ENCODE measurements at regions not wholly inside any gene's neighbourhood (a gene's known extent, or its start where the extent isn't known, plus 50 kb on each side); places are given as distances from the start of the nearest gene placed in this dataset.

GRCh38 chr6:128632131-128632530 is 111.7 kb upstream of the PTPRK start:
- TF ChIP-seq CTCF (IDR thresholded peaks at IDR 0.05) (no peak), POLR2AphosphoS5 (IDR thresholded peaks at IDR 0.05) (peak in 2 of 3 donors; percentile 17 to 62)
- peak; percentile 29 to 70 for DNase-seq
- Histone ChIP-seq H3K27me3 (no peaks in the 10 kb centered on the region), H3K27ac (peak overlapping the region in 2 of 5 donors; percentile 34 to 47), H3K4me3 (no peak overlapping the region), H3K9me3 (no peaks in the 10 kb centered on the region), H3K4me1 (peaks cover 0 to 16% (median 9%) of the 10 kb centered on the region in 4 donors), H3K36me3 (no peaks in the 10 kb centered on the region)
- intact Hi-C loops (cut with DNase I; ENCODE audit: low total_unique reads): no loop called here
- 24 to 61% (median 42%) methylated on average over 2 of the region's 2 CpGs for WGBS, 5 donors

DNA sequence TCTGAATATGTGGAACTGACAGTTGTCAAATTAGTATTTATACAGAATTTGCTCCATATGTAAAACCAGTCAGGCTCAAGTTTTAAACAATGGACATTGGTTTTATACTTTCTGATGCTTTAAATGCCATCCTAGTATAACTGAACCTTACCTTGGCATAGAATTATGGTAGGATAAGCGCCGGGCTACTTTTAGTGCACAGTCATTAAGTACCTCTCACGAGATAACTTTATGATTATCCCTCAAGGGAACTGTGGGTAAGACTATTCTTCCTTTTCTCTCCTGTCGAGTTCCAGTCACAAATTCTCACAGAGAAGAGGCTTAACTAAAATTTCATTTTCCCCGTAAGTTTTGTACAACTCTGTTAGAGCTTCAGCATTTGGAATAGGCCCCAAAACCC is 110.6 kb upstream of the PTPRK start:
- Histone ChIP-seq H3K4me1 (peaks cover 0 to 16% (median 9%) of the 10 kb centered on the region in 4 donors), H3K36me3 (no peaks in the 10 kb centered on the region), H3K9me3 (no peaks in the 10 kb centered on the region), H3K27me3 (no peaks in the 10 kb centered on the region), H3K27ac (peak overlapping the region in 1 of 5 donors; percentile 51), H3K4me3 (no peak overlapping the region)
- DNase-seq: no peak
- intact Hi-C loops (cut with DNase I; ENCODE audit: low total_unique reads): no loop called here
- WGBS, 5 donors: 81 to 89% (median 86%) methylated on average over 5 of the region's 5 CpGs
- no peak for TF ChIP-seq POLR2A (IDR thresholded peaks at IDR 0.05)
- TF ChIP-seq POLR2AphosphoS5 (IDR thresholded peaks at IDR 0.05): no peak
- TF ChIP-seq CTCF (IDR thresholded peaks at IDR 0.05): no peak
- no peak for TF ChIP-seq EP300 (IDR thresholded peaks at IDR 0.05)

- TF ChIP-seq POLR2AphosphoS5 (IDR thresholded peaks at IDR 0.05) (no peak), EP300 (IDR thresholded peaks at IDR 0.05) (no peak), POLR2A (IDR thresholded peaks at IDR 0.05) (no peak), CTCF (IDR thresholded peaks at IDR 0.05) (no peak)
- no peaks in the 10 kb centered on the region for H3K36me3 ChIP-seq
- H3K27ac ChIP-seq: peak overlapping the region in 2 of 5 donors; percentile 21 to 51
- H3K4me3 ChIP-seq: no peak overlapping the region
- 35 to 68% (median 50%) methylated on average over 3 of the region's 3 CpGs for WGBS, 5 donors
- peak; percentile 18 to 47 for DNase-seq
- intact Hi-C loops (cut with DNase I; ENCODE audit: low total_unique reads): no loop called here
- H3K9me3 ChIP-seq: no peaks in the 10 kb centered on the region
- peaks cover 0 to 16% (median 9%) of the 10 kb centered on the region in 4 donors for H3K4me1 ChIP-seq
- no peaks in the 10 kb centered on the region for H3K27me3 ChIP-seq
These were observed 109.8 kb upstream of the PTPRK start for GRCh38 chr6:128630213-128630612.

- Histone ChIP-seq H3K36me3 (no peaks in the 10 kb centered on the region), H3K27ac (no peak overlapping the region), H3K27me3 (no peaks in the 10 kb centered on the region), H3K9me3 (no peaks in the 10 kb centered on the region), H3K4me1 (no peaks in the 10 kb centered on the region), H3K4me3 (no peak overlapping the region)
- TF ChIP-seq POLR2A (IDR thresholded peaks at IDR 0.05): no peak
- TF ChIP-seq POLR2AphosphoS5 (IDR thresholded peaks at IDR 0.05): no peak
- TF ChIP-seq CTCF (IDR thresholded peaks at IDR 0.05): no peak
- TF ChIP-seq EP300 (IDR thresholded peaks at IDR 0.05): no peak
- no peak for DNase-seq
- intact Hi-C loops (cut with DNase I; ENCODE audit: low total_unique reads): no loop called here
- 87 to 100% (median 90%) methylated on average over 1 of the region's 1 CpG for WGBS, 5 donors
These were observed 96.9 kb upstream of the PTPRK start for GRCh38 chr6:128617285-128617684.

All from stomach (tissue), 8 donors.